Kidney tubule cell (primary cell): ENCODE measurements at regions not wholly inside any gene's neighbourhood (a gene's known extent, or its start where the extent isn't known, plus 50 kb on each side); places are given as distances from the start of the nearest gene placed in this dataset.
A peak's percentile ranks its signal among the peaks of the same experiment; 100 is the strongest.

Experiments used
- DNase-seq: peaks from one replicate; pipeline ENCODE4 v3.0.0-alpha.2; 2018; ENCODE audit warnings: low spot score

DNA sequence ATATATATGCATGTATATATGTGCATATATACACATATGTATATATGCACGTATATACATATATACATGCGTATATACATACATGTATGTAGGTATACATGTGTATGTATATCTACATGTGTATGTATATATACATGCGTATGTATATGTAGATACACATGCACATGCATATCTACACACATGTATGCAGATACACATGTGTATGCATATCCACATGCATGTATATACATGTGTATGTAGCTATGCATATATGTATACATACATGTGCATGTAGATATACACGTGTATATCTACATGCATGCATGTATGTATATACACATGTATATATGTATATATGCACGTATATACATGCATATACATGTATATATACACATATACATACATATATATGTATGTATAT is 95.8 kb upstream of the STEAP4 start:
- DNase-seq = no peak

DNA sequence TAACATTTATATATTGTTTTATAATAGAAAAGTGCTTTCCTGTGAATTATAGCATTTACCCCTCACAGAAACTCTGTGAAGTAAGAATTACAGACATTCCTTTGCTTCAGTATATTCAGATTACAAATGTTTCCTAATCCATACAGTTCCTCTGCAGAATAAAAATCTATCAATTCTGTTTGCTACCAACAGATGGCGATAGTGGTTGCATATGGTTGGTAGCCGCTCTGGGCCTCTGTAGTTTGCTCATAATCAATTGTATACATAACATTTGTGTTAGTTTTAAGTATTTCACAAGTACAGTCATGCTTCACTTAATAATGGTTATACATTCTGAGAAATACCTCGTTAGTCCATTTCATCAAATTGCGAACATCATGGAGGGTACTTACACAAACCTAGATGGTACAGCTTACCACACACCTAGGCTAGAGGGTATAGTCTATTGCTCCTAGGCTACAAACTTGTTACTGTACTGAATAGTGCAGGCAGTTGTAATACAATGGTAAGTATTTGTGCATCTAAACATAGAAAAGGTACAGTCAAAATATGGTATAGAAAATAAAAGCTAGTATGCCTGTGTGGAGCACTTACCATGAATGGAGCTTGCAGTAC is 94.4 kb upstream of the STEAP4 start:
- peak; percentile 31 for DNase-seq

GRCh38 chr7:88399696-88400240 is 93.1 kb upstream of the STEAP4 start:
- DNase-seq = no peak

- DNase-seq = no peak
Measured at GRCh38 chr7:88399036-88399435, 92.3 kb upstream of the STEAP4 start.

DNA sequence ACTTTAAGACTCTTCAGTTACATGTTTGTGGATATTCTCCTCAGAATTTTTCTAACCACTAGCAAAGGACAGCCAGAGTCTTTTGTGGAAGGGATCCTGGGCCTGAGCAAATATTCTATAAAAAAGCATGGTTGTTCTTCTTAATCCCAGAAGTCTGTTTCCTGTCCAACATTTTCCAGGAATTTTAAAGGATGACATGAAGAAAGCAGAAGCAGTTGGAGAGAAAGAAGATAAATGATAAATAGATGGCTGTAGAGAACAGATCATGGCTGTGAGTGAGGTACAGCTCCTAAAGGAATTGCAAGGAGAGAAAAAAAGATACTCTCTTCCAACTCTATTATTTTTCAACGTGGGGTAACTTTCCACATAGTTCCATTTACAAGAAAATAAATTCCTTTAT is 91.8 kb upstream of the STEAP4 start:
- DNase-seq = no peak

DNA sequence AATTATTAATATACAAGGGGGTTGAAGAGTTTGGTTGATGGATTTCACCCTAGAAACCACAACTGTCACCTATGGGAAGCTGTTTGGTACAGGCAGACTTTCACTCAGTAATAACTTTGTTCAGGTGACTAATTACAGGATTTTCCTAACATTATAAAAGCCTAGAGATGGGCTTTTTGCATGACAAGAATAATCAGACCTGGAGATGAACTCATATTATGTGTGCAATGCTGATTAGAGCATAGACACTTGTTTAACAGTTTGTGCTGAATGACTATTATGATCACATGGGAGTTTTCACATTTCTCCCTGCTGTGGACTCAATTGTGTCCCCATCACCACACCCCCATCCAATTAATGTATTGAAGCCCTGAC is 90.2 kb upstream of the STEAP4 start:
- no peak for DNase-seq

GRCh38 chr7:88396295-88396947 is 89.7 kb upstream of the STEAP4 start:
- no peak for DNase-seq

- DNase-seq = no peak
Measured at GRCh38 chr7:88395715-88396114, 89.0 kb upstream of the STEAP4 start.

GRCh38 chr7:88391247-88391646 is 84.6 kb upstream of the STEAP4 start:
- no peak for DNase-seq

- DNase-seq = no peak
Measured at GRCh38 chr7:88387368-88387767, 80.7 kb upstream of the STEAP4 start.

- no peak for DNase-seq
Measured at GRCh38 chr7:88386665-88387156, 80.0 kb upstream of the STEAP4 start.

DNA sequence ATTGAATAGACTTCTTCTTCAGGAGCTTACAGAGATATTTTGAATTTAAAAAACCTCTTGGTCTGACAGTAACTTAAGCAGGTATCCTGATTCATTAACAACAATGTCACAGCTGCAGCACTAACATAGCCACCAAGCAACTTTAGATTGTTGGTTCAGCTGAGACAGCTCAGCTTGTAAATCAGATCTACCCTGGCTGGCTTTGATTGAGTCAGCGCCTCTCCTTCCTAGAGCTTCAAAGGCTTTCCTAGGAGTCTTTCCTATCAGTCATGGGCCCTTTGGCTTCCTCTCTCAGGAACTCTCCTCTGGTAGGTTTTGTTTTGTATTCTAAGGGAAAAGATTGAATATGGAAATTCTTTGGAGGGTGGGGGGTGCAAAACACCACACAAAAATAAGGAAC is 70.7 kb upstream of the STEAP4 start:
- DNase-seq = peak; percentile 64

DNA sequence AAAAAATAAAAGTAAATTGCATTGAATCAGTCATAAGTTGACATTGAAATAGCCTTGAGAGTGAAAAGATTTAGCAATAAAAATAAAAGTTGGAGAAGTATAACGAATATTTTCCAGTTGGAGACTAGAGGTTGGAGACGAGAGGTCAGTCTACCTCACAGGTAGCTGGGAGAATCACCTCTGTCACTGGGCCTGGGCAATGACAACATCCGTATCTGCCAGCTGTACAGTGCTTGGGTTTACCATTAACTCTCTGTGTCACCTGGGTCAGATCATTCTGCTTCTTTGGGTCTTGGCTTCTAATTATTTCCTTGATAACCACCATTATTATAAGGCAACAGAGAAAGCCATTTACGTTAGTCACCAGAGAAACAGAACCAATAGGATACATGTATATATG is 62.0 kb upstream of the STEAP4 start:
- DNase-seq = peak; percentile 17

GRCh38 chr7:88366845-88367244 is 60.2 kb upstream of the STEAP4 start:
- DNase-seq = no peak

- DNase-seq = no peak
Measured at GRCh38 chr7:88363869-88364268, 57.2 kb upstream of the STEAP4 start.

- no peak for DNase-seq
Measured at GRCh38 chr7:88363249-88363648, 56.6 kb upstream of the STEAP4 start.

DNA sequence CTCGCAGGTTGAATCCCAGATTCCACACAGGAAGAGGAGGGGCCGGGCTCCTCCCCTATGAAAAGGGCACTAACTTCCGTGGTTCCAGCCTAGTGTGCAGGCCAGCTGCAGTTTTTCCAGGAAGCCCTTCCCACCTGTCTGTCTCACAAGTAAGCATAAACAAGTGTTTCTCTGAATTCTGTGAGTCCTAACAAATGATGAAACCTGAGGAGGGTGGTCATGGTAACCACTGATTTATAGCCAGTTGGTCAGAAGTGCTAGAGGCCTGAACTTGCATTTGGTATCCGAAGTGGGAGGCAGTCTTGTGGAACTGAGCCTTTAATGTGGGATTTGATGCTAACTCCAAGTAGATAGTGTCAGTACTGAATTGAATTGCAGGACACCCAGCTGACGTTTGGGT is 54.7 kb upstream of the STEAP4 start:
- DNase-seq = no peak

DNA sequence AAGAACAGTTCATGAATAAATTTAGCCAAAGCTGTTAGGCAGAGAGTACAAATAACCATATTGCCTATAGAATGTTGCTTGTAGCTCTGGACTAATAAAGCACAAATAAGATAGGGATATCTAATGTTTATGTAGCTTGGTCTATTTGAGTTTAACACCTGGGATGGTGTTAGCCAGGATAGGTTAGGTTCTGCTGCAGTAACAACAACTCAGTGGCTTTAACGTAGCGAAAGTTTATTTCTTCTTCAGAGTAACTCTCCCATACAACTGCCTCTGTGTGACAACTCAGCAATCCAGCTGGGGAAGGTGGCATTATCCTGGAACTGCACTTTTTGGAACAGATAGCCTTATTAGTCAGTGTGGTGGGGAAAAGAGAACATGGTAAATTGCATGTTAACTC is 52.2 kb upstream of the STEAP4 start:
- no peak for DNase-seq

- DNase-seq = no peak
Measured at GRCh38 chr7:88358526-88358838, 51.8 kb upstream of the STEAP4 start.

DNA sequence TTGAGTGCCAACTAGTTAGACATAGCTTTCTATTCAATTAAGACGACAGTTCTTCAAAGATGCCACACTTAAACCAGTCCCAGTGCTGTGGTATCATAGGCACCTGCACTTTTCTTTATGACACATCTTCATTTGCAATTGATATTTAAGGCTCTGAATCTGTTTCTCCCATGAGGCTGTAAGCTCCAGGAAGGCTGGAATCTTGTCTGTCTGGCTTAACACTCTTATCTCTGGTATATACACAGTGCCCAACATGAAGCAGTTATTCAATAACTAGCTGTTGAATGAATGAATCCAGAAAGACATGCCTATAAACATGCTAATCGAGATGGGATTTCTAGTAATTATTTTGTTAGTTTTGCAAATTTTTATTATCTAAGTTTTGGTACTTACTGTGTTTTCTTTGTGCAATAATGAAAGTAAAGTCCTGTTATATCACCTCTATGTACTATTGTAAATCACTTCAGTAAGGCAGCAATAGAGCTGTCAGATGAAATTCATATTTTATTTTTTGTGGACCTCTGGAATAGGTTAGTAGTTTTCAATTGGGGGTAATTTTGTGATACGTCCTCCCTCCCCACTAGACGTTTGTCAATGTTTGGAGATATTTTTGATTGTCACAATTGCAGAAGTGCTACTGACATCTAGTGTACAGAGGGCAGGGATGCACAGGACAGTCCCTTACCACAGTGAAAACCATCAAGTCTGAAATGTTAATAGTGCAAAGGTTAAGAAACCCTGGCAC is 51.3 kb upstream of the STEAP4 start:
- peak; percentile 49 for DNase-seq

DNA sequence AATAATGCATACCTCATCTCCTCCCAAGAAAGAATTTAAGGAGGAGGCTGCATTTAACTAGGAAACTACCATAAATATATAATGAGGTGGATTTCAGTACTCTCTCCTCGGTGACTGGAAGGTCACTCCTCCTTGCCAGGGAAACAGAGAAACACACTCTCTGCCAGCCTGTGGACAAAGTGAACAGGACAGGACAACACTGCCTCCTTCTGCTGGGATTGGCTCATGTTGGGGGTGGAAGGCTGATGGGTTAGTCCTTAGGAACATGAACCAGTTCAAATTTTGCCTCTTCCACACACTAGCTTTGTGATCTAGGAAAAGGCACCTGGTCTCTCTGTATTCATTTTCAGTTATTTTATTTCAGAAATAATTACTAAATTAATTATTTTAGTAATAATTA is 50.6 kb upstream of the STEAP4 start:
- DNase-seq = peak; percentile 58
